GM18951 (cell line): ENCODE measurements at regions not wholly inside any gene's neighbourhood (a gene's known extent, or its start where the extent isn't known, plus 50 kb on each side); places are given as distances from the start of the nearest gene placed in this dataset.

ENCODE experiments used
- POLR2A ChIP-seq: IDR thresholded peaks from 4 replicates; pipeline ENCODE4 v1.6.1; 2011; ENCODE audit warnings: mild to moderate bottlenecking; ENCODE audit not compliant: insufficient read length, insufficient read depth; ENCODE audit errors: extremely low read depth
- in situ Hi-C: fragments of 300-500 bp; cut with MboI; formaldehyde crosslinking; loops from one replicate; pipeline ENCODE4 v1.12.0; 2022; ENCODE audit warnings: low sequenced_read_pairs, mixed read lengths, inconsistent platforms; ENCODE audit not compliant: unreplicated experiment

GRCh38 chr6:165913676-165914570, 250.9 kb upstream of the PDE10A start:
- in situ Hi-C loops: no loop called here

GRCh38 chr6:165910184-165910966, 247.3 kb upstream of the PDE10A start:
- in situ Hi-C loops: no loop called here
- no peak for TF ChIP-seq POLR2A

More at GRCh38 chr6:165913676-165914570, 250.9 kb upstream of the PDE10A start:
- no peak for TF ChIP-seq POLR2A

GRCh38 chr6:165906736-165907135, 243.7 kb upstream of the PDE10A start:
- TF ChIP-seq POLR2A: no peak

GRCh38 chr6:165905744-165906143, 242.7 kb upstream of the PDE10A start:
- TF ChIP-seq POLR2A: no peak
- in situ Hi-C loops: no loop called here

More at GRCh38 chr6:165906736-165907135, 243.7 kb upstream of the PDE10A start:
- in situ Hi-C loops: no loop called here

GRCh38 chr6:165900970-165901369, 237.9 kb upstream of the PDE10A start:
- in situ Hi-C loops: no loop called here
- TF ChIP-seq POLR2A: no peak

- TF ChIP-seq POLR2A: no peak
- in situ Hi-C loops: loop anchor here (25.0 kb wide), 1 partner anchor 538 kb away; no protein-coding TSS in a partner anchor
These were observed 236.6 kb upstream of the PDE10A start for GRCh38 chr6:165899611-165900010.

GRCh38 chr6:165895421-165896165, 232.6 kb upstream of the PDE10A start:
- in situ Hi-C loops: loop anchor here (25.0 kb wide), 1 partner anchor 542 kb away; no protein-coding TSS in a partner anchor
- TF ChIP-seq POLR2A: no peak

- in situ Hi-C loops: loop anchor here (25.0 kb wide), 1 partner anchor 543 kb away; no protein-coding TSS in a partner anchor
- TF ChIP-seq POLR2A: no peak
These were observed 231.3 kb upstream of the PDE10A start for GRCh38 chr6:165894171-165894825.

- no peak for TF ChIP-seq POLR2A
- in situ Hi-C loops: loop anchor here (25.0 kb wide), 1 partner anchor 544 kb away; no protein-coding TSS in a partner anchor
These were observed 230.4 kb upstream of the PDE10A start for GRCh38 chr6:165893431-165893830.

GRCh38 chr6:165891320-165891719, 228.3 kb upstream of the PDE10A start:
- TF ChIP-seq POLR2A: no peak
- in situ Hi-C loops: loop anchor here (25.0 kb wide), 1 partner anchor 546 kb away; no protein-coding TSS in a partner anchor

GRCh38 chr6:165890404-165890735, 227.3 kb upstream of the PDE10A start:
- in situ Hi-C loops: loop anchor here (25.0 kb wide), 1 partner anchor 547 kb away; no protein-coding TSS in a partner anchor
- TF ChIP-seq POLR2A: no peak
